Motor neuron (in vitro differentiated cells): ENCODE measurements at regions not wholly inside any gene's neighbourhood (a gene's known extent, or its start where the extent isn't known, plus 50 kb on each side); places are given as distances from the start of the nearest gene placed in this dataset.
A peak's percentile ranks its signal among the peaks of the same experiment; 100 is the strongest.
"Not testable (repeated sequence)": the region's sequence is repeated elsewhere in the genome, so short reads cannot be mapped to it uniquely, and the experiment has no call there.

Experiments used
- ATAC-seq, 8 experiments: fragments of 200-7000 bp; cut with Tn5 transposase; replicated peaks in 6 of 8; 2 replicates each; pipeline ENCODE4 v1.8.0; 2021; ENCODE audit warnings: mild to moderate bottlenecking in 8 of 8, moderate library complexity in 8 of 8
- H3K27ac ChIP-seq, 2 donors: fragments of 250-450 bp; sonication (Bioruptor Pico); 2 replicates each; pipeline ENCODE4 v1.9.0; 2021; ENCODE audit warnings: antibody characterized with exemption in 2 of 2, mild to moderate bottlenecking in 2 of 2, moderate library complexity in 1 of 2
- H3K4me1 ChIP-seq, 2 donors: fragments of 250-450 bp; sonication (Bioruptor Pico); replicated peaks in 1 of 2; 2 replicates each; pipeline ENCODE4 v1.6.1; 2021; ENCODE audit warnings: antibody characterized with exemption in 2 of 2, mild to moderate bottlenecking in 2 of 2, moderate library complexity in 1 of 2
- H3K4me3 ChIP-seq, 5 donors: fragments of 250-450 bp; sonication (Bioruptor Pico); 2 replicates each; pipeline ENCODE4 v1.9.0; 2021; ENCODE audit warnings: antibody characterized with exemption in 5 of 5, mild to moderate bottlenecking in 5 of 5, moderate library complexity in 4 of 5
- WGBS, 10 experiments: fragments of 450-650 bp; shearing (Covaris generic); methylation state at CpG; one replicate each; pipeline ENCODE4 v1.0.0; 2022; 5-methylcytosine and 5-hydroxymethylcytosine counted together
- in situ Hi-C, 9 experiments: fragments of 400-800 bp; cut with MboI; loops; one replicate each; pipeline ENCODE4 v1.15.0; 2021; ENCODE audit warnings: low sequenced_read_pairs in 9 of 9, low pct_unique_long_range_greater_than_20kb in 2 of 9; ENCODE audit not compliant: unreplicated experiment in 9 of 9

DNA sequence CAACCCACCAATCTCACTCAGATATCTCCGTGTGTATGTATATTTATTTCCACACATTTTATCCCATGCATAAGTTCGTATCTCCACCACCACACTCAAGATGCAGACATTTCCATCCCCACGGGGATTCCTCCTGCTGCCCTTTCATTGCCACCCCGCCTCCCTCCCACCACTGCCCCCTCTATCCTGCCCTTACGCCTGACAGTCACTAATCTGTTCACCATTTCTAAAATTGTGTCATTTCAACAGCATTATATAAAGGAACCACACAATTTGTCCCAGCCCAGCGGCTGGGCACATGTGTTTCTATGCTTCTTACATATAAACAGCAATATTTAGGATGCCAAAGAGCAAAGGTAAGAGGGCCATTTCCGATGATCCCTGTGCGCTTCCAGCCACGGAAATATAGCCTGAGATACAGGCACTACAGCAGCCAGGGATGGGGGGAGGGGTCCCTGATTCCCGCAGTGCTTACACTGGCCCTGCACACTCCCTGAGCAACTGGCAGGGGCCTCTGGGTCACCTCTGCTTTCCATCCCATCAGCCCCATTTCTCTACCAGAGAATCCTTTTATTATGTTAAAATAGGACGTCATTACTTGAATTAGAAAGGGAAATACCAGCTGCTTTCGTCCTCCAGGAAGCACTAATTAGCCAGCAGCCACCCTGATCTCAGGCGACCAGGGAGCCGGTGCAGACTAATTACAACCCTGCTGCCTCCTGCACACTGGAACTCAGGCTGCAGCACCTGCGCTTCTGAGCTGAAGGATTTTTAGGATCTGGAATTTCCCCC is 372.0 kb upstream of the ATP10A start:
- Histone ChIP-seq H3K27ac (peak overlapping the region; percentile 73 to 80), H3K4me3 (peak overlapping the region in 2 of 5 donors; percentile 4 to 11), H3K4me1 (peaks cover 41 to 53% of the 10 kb centered on the region in 2 donors)
- peak in 5 of 8 experiments; percentile 95 to 98 (median 98) for ATAC-seq
- WGBS, 10 experiments, result 0 to 34% (median 8%) methylated on average over 1 to 11 of the region's 15 CpGs; no CpG with 5 or more reads in 2 of the 10 experiments
- in situ Hi-C loops, result no loop called here

DNA sequence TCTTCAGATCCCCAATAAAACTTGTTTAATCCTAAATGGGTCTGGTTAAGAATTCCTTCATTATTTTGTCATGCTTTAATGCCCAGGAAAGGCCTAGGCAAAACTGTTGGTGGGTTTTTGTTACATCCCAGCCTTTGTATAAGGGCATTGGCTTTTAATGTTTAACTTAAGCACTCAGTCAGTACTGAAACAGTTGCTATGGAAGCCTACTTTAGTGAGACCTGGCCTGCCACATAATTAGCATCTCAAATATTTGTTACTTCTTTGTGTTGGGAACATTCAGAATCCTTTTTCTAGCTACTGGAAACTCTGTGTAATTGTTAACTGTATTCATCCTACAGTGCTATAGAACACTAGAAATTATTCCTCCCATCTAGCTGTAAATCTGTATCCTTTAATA is 369.6 kb upstream of the ATP10A start:
- peaks cover 49 to 64% of the 10 kb centered on the region in 2 donors for H3K4me1 ChIP-seq
- in situ Hi-C loops, result no loop called here
- H3K4me3 ChIP-seq, result no peak overlapping the region
- ATAC-seq, result peak in 2 of 8 experiments; percentile 15 to 47
- H3K27ac ChIP-seq, result no peak overlapping the region

GRCh38 chr15:26231096-26231495 is 368.0 kb upstream of the ATP10A start:
- peak overlapping the region; percentile 13 to 75 for H3K27ac ChIP-seq
- ATAC-seq, result no peak
- H3K4me1 ChIP-seq, result peaks cover 49 to 55% of the 10 kb centered on the region in 2 donors
- 0 to 25% (median 10%) methylated on average over 1 to 6 of the region's 6 CpGs; no CpG with 5 or more reads in 3 of the 10 experiments for WGBS, 10 experiments
- no peak overlapping the region for H3K4me3 ChIP-seq
- in situ Hi-C loops, result no loop called here

DNA sequence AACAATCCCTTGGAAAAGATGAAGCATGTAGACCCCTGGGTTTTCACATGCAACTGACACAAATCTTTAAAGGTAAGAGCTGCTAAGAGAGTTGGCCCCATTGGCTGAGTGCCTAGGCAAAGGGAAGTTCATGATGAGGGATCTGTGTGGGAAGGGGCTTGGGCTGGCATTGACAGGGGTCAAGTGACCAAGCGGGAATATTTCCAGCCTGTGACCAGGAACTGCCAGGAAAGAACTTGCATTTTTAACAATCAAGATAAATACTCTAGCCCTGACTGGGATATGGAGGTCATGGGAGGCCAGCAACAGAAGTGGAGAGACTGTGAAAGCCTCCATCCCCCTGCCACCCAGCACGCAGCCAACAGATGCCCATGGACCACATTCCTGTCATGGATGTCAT is 361.1 kb upstream of the ATP10A start:
- WGBS, 10 experiments, result 40 to 100% (median 100%) methylated on average over 1 to 2 of the region's 2 CpGs; no CpG with 5 or more reads in 5 of the 10 experiments
- Histone ChIP-seq H3K27ac (no peak overlapping the region), H3K4me1 (peaks cover 0 to 12% of the 10 kb centered on the region in 2 donors), H3K4me3 (no peak overlapping the region)
- ATAC-seq, result no peak
- in situ Hi-C loops, result no loop called here

DNA sequence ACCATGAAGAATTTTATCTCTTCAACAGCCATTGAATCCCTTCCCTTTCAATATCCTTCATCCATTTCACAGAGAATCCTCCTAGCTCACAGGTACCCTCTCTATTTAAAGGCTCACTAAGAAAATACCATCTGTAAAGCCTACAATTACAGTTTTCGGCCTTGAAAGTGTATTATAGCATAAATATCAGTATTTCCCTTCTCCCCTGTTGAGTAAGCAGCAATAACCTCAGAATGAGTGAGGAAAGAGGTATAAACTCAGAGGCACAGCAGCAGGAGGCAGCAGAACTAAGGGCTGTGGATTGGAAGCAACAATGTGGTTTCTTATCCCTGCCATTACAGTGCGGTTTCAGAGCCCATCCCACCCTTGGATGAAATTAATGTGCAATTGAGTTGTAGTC is 360.6 kb upstream of the ATP10A start:
- no peak for ATAC-seq
- H3K27ac ChIP-seq, result no peak overlapping the region
- H3K4me3 ChIP-seq, result no peak overlapping the region
- WGBS, 10 experiments, result 0 to 100% (median 100%) methylated on average over 1 to 2 of the region's 2 CpGs; no CpG with 5 or more reads in 2 of the 10 experiments
- in situ Hi-C loops, result no loop called here
- H3K4me1 ChIP-seq, result peaks cover 0 to 10% of the 10 kb centered on the region in 2 donors

GRCh38 chr15:26222781-26223180 is 359.7 kb upstream of the ATP10A start:
- H3K27ac ChIP-seq, result peak overlapping the region in 1 of 2 donors; percentile 29

DNA sequence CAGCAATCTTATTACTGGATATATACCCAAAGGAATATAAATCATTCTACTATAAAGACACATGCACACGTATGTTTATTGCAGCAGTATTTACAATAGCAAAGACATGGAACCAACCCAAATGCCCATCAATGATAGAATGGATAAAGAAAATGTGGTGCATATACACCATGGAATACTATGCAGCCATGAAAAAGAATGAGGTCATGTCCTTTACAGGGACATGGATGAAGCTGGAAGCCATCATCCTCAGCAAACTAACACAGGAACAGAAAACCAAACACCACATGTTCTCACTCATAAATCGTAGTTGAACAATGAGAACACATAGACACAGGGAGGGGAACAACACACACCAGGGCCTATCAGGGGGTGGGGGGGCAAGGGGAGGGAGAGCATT is 353.9 kb upstream of the ATP10A start:
- WGBS, 10 experiments, result 14 to 92% (median 60%) methylated on average over 1 to 2 of the region's 2 CpGs; no CpG with 5 or more reads in 5 of the 10 experiments
- H3K27ac ChIP-seq, H3K4me1 ChIP-seq, H3K4me3 ChIP-seq, in situ Hi-C loops, ATAC-seq: not testable (repeated sequence)

More at GRCh38 chr15:26222781-26223180, 359.7 kb upstream of the ATP10A start:
- in situ Hi-C loops, result no loop called here
- peak in 1 of 8 experiments; percentile 77 for ATAC-seq
- Histone ChIP-seq H3K4me1 (peaks cover 0 to 10% of the 10 kb centered on the region in 2 donors), H3K4me3 (no peak overlapping the region)
- WGBS, 10 experiments, result 65 to 83% (median 70%) methylated on average over 1 to 2 of the region's 3 CpGs; no CpG with 5 or more reads in 7 of the 10 experiments

- peaks cover 0 to 11% of the 10 kb centered on the region in 2 donors for H3K4me1 ChIP-seq
- ATAC-seq, result no peak
- WGBS, 10 experiments, result 32 to 100% (median 87%) methylated on average over 1 to 3 of the region's 3 CpGs; no CpG with 5 or more reads in 3 of the 10 experiments
- in situ Hi-C loops, result no loop called here
- no peak overlapping the region for H3K4me3 ChIP-seq
- H3K27ac ChIP-seq, result no peak overlapping the region
Measured at GRCh38 chr15:26214290-26214689, 351.2 kb upstream of the ATP10A start.

- peak in 4 of 8 experiments; percentile 19 to 93 (median 53) for ATAC-seq
- H3K4me1 ChIP-seq, result peaks cover 0 to 11% of the 10 kb centered on the region in 2 donors
- H3K4me3 ChIP-seq, result no peak overlapping the region
- in situ Hi-C loops, result no loop called here
- no peak overlapping the region for H3K27ac ChIP-seq
- 0 to 100% (median 85%) methylated on average over 2 of the region's 2 CpGs; no CpG with 5 or more reads in 2 of the 10 experiments for whole genome bisulfite sequencing, 10 experiments
Measured at GRCh38 chr15:26213427-26213826, 350.3 kb upstream of the ATP10A start.

DNA sequence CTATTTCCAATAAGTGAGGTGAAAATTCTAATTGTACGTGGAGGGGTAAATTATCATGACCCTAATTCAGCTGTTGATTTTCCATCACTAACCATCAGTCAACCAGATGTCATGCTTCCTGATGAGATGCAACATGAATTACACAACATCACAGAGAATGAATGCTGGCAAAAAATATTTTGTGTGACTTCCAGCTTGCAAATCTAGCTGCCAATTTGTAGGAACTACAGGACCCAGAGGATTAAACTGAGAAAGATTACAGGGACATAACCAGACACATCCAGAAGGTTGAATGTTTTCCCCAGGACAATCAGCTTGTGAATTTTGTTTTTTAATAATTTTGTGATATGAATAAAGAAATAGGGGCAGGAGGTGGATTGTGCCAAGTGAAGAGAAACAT is 349.0 kb upstream of the ATP10A start:
- 0 to 100% (median 65%) methylated on average over 1 of the region's 1 CpG; no CpG with 5 or more reads in 2 of the 10 experiments for WGBS, 10 experiments

GRCh38 chr15:26210980-26211379 is 347.9 kb upstream of the ATP10A start:
- H3K4me1 ChIP-seq, result peaks cover 0 to 15% of the 10 kb centered on the region in 2 donors
- no peak for ATAC-seq
- no peak overlapping the region for H3K4me3 ChIP-seq
- H3K27ac ChIP-seq, result no peak overlapping the region
- in situ Hi-C loops, result no loop called here
- WGBS, 10 experiments, result 0 to 100% (median 60%) methylated on average over 1 to 3 of the region's 3 CpGs; no CpG with 5 or more reads in 3 of the 10 experiments

More for the DNA sequence above, 349.0 kb upstream of the ATP10A start:
- H3K4me1 ChIP-seq, result peaks cover 0 to 14% of the 10 kb centered on the region in 2 donors
- H3K4me3 ChIP-seq, result no peak overlapping the region
- in situ Hi-C loops, result no loop called here
- no peak overlapping the region for H3K27ac ChIP-seq
- no peak for ATAC-seq

- in situ Hi-C loops, result no loop called here
- no peak overlapping the region for H3K4me3 ChIP-seq
- H3K27ac ChIP-seq, result no peak overlapping the region
- whole genome bisulfite sequencing, 10 experiments, result 35 to 85% (median 65%) methylated on average over 1 to 8 of the region's 9 CpGs; no CpG with 5 or more reads in 1 of the 10 experiments
- H3K4me1 ChIP-seq, result peaks cover 0 to 16% of the 10 kb centered on the region in 2 donors
- ATAC-seq, result no peak
Measured at GRCh38 chr15:26201177-26201858, 338.2 kb upstream of the ATP10A start.

GRCh38 chr15:26200427-26200826 is 337.3 kb upstream of the ATP10A start:
- ATAC-seq, result no peak
- peaks cover 0 to 16% of the 10 kb centered on the region in 2 donors for H3K4me1 ChIP-seq
- in situ Hi-C loops, result no loop called here
- WGBS, 10 experiments, result 7 to 82% (median 60%) methylated on average over 1 to 7 of the region's 8 CpGs; no CpG with 5 or more reads in 1 of the 10 experiments
- H3K27ac ChIP-seq, result no peak overlapping the region
- H3K4me3 ChIP-seq, result no peak overlapping the region
